GM21423 (cell line): ENCODE measurements at regions not wholly inside any gene's neighbourhood (a gene's known extent, or its start where the extent isn't known, plus 50 kb on each side); places are given as distances from the start of the nearest gene placed in this dataset.
"Not testable (repeated sequence)": the region's sequence is repeated elsewhere in the genome, so short reads cannot be mapped to it uniquely, and the experiment has no call there.

Source experiments
- ATAC-seq: cut with Tn5 transposase; IDR thresholded peaks from one replicate; pipeline ENCODE4 v1.9.1; 2021; ENCODE audit warnings: mild to moderate bottlenecking, moderate library complexity; ENCODE audit not compliant: unreplicated experiment

DNA sequence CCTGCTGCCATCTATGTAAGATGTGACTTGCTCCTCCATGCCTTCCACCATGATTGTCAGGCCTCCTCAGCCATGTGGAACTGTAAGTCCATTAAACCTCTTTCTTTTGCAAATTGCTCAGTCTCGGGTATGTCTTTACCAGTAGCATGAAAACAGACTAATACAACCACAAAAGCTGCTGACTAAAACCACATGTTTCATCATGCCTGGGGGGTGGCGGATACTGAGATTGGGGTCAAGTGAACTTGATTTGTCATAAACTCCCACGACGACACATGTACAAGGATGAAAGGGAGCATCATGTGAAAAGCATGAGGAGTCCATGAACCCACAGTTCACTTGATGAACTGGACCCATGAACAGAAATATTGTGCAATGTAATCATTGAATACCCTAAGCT, 134.9 kb upstream of the ANK3 start:
- ATAC-seq, result no peak

DNA sequence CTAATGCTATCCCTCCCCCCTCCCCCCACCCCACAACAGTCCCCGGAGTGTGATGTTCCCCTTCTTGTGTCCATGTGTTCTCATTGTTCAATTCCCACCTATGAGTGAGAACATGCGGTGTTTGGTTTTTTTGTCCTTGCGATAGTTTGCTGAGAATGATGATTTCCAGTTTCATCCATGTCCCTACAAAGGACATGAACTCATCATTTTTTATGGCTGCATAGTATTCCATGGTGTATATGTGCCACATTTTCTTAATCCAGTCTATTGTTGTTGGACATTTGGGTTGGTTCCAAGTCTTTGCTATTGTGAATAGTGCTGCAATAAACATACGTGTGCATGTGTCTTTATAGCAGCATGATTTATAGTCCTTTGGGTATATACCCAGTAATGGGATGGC, 133.7 kb upstream of the ANK3 start:
- ATAC-seq, result not testable (repeated sequence)

DNA sequence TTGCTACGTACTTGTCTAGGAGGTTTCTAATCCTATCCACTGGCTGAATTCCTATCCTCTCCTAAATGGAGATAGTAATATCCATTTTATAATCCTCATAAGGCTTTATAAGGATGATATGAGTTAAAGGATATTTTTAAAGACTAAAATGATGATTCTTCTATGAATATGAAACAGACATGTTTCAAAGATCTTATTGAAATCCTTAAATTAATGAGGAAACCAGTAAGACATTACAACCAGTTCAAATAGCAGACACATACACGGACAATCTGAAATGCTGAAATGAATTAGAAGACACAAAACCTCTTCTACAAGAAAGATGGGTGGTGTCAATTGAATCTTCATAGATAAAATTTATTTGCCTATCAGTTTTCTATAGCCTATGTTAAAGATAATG, 132.9 kb upstream of the ANK3 start:
- no peak for ATAC-seq

DNA sequence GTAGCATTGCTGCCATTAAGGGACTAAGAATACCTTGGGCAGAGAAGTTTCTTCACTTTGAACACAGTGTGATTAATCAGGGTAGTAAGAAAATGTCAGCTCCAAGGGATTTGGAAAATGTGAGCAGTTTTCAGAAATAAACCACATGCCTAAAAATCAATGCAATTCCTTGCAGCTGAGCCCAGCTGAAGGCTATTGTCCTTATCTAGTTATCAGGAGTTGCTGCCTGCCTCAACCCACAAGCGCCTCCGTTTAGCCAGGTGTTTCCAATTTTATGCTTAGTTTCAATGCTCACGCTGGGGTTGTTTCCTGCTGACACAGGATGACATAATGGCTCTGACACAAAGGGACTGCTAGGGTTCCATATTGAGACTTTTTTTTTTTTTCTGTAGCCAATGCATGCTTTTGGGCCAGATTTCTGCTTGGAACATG, 132.3 kb upstream of the ANK3 start:
- peak; percentile 77 for ATAC-seq

DNA sequence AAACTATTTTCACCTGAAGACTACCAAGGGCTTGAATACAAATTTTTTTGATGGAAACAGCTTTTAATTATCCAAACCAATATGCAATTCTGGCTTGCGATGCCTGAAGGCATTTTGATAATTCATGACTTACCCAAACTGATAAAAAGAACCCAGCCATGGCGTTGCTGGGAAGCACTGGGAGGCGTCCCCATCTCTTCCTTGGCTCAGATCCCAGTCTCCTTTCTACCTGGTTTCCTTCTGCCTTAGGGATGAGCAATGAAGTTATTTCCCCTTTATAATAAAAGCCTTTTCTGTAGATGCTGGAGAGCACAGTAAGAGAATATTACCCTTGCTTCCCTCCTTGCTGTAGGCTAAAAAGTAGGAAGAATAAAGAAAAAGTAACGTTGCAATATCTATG, 129.1 kb upstream of the ANK3 start:
- ATAC-seq, result no peak

DNA sequence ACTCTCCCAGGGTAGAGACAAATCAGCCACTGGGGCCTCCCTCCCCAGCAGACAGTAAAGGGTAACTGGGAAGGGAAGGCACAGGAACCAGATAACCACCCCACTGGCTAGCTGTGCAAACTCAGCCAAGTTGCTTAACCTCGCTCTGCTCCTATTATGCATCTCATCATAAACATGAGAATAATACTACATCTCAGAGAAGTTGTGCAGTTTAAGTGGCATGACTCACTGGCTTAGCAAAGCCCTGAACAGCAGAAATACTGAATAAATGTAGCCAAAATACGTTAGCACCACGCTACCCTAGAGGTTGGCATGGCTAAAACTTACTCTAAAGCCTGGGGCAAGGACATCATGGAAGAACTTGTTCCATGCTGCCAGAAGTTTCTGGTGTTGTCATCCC, 128.1 kb upstream of the ANK3 start:
- ATAC-seq, result no peak

DNA sequence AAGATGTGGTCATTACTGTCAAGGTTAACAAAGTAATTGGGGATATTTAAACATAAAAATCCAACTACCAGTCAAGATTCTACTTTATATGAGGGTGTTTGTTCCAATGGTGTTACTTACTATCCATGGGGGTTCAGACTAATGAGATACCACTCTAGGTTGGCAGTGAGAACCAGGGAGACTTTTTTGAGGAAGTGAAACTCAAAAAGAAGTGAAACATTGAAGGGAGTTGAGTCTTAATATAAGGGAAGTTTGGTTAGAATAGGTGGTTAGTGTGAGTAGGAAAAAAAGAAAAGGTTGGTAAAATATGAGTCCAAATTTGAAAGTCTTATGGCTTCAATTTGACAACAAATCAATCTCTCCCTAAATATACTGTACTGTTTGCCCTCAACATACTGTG, 123.6 kb upstream of the ANK3 start:
- ATAC-seq, result peak; percentile 88

DNA sequence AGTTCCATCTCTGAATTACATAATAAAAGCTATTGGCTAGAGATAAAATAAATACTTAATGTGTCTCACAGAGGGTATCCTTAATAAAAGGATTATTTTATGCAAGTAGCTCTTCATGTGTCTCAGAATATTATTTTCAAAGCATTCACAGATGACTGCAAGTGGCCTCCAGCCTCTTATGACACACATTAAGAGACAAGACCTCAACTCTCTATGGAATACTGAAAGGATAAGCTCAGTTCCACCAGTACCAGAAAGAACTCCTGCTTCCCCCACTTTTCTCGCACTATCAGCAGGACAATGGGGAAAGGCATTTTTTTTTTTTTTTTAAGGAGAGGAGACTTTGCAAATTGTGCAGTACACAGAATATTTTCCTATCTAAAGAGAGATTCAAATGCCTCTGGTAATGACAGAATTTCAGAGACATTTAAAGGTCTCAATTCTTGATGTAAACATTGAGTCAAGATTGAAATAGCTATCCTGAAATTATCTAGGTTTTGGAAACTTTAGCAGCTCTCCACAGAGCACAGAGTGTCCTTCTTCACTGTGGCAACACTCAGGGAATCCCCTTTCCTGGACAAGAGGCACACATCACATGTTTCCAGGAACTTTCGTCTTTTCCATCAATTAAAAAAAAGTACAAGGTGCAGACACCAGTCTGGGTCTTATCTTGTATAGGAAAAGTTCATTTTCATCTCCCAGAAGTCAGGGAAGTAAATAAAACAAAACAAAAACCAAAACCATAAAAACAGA, 122.0 kb upstream of the ANK3 start:
- no peak for ATAC-seq

DNA sequence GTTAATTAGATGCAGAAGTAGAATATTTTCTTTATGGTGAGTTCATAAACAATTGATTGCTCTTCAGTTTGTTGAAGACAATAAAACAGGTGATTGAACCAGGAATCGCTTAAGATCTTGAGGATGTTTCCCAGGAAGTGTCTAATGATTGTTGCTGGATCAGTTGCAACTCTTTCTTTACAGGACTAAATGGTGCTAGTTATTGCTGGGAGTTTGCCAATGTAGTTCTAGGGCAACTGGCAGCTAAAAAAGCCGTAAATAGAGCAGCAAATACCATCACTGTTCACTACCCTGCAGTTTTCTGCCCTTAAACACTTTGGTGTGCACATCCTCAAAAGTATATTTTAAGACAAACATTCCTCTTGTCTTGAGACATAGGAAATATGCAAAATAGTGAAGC, 119.2 kb upstream of the ANK3 start:
- no peak for ATAC-seq

DNA sequence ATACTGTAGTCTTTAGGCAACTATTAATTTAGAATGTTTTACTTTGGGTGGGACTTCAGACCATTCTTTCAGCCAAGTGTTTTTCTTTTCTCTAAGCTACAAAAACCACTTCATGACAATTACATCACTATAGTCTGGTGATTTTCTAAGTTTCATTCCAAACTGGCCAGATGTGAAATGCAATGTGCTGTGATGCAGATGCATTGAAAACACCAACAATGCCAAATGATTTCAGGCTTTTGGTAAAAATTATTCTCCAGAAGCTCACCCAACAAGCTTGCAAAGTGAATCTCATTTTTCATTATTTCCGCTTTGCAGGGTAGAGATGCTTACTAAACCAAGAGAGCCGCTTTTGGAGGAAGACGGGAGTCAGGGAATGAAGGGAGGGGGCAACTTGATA, 118.4 kb upstream of the ANK3 start:
- ATAC-seq, result no peak

DNA sequence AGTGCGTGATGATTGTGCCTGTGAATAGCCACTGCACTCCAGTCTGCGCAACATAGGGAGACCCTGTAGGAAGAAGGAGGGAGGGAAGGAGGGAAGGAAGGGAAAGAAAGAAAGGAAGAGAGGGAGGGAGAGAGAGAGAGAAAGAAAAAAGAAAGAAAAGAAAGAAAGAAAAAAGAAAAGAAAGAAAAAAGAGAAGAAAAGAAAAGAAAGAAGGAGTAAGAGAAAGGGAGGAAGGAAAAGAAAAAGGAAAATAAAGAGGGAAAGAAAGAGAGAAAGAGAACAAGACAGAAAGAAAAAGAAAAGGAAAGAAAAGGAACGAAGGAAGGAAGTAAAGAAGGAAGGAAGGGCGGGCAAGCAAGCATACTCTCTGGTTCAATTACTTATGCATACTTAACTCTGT, 112.9 kb upstream of the ANK3 start:
- no peak for ATAC-seq

DNA sequence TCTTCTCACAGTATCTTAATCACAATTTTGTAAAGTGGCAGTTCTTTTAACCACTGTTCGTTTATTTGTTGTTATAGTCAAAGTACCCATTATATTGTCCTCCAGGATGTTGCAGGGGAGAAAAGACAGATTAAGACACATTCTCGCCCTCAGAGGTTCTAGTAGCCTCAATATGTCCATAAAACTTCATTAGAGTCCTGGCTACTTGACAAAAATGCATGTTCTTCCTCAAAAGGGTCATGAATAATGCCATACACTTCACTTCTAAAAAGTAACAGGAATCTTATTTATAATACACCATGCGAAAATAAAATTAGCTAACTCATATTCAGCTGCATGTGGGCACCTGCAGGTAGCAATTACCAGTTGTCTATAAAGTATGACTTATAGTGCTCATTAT, 109.3 kb upstream of the ANK3 start:
- ATAC-seq, result no peak

DNA sequence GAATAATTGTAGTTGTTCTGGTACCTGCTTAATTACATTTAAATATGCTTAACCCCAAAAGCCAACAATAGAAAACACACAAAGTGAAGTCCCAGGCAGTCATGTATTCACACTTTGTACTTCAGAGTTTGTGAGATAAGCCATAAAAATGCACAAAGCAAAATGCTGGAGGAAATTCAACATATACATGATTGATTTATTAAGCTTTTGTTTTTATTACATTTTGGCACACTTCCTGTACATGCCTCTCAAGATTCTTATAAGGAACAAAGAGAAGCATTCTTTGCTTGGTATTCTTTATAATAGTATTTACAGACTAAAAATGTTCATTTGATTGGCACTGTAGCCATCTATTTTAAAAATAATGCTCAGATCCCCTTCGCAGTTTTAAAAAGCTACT, 107.7 kb upstream of the ANK3 start:
- no peak for ATAC-seq

DNA sequence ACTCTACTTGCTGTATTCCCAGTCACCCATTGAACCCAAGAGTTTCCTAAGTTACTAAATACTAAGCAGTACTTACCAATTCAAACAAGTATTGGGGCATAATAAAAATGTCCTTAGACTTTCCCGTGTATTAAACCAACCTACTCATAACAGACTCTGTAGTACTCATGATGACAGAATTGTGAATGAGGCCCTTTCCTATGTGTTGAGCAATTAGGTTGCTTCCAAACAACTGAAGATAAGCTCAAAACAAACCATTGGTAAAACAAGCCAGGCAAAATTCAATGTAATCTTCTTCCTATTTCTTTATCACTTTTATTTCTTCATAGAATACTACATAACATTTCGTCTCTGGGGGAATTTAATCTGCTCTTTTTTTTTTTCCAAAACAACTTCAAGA, 106.5 kb upstream of the ANK3 start:
- ATAC-seq, result no peak

DNA sequence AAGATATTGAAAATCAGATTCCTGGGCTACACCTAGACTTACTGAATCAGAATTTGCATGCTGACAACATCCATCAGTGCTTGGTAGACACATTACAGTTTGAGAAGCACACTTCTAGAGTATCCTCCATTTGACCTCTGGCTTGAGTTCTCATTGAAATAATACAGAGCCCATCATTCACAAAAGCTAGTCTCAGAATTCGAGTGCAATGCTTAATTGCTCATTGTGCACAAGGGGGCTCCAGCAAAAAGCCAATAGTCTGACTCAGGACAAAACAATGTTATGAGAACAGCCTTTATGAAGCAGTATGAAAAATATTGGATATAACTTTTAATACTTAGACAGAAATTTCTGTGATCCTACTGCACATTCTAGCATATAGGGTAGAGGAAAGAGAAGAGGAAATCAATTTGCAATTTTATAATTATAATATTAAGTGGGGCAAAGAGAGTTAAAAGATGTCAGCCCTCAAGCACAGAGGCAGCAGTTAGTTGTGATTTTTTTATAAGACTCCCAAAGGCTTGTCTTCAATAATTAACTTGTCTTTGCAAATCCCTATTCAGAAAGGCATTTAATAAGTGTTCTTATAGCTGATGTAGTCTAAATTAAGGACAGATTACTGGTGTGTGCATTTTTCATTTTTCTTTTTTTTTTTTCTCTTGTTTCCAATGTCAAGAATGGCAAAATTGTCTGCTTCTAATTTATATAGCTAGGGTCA, 105.8 kb upstream of the ANK3 start:
- no peak for ATAC-seq

DNA sequence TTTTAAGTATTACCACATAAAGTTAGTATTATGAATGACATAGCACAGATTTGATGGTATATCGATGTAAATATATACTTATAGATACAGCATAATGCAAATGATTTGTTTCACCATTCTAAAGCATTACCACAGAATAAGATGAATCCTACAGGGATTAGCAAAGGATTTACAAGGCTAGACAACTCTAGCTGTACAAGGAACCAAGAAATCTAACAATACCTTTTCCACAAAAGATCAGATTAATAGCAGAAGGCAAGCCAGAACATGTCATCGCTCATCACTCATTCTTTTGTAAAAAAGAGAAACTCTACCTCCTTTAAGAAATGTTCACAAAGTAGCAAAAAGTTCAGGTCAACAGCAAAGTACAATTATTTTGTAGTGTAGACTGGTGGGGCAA, 105.1 kb upstream of the ANK3 start:
- ATAC-seq, result no peak

DNA sequence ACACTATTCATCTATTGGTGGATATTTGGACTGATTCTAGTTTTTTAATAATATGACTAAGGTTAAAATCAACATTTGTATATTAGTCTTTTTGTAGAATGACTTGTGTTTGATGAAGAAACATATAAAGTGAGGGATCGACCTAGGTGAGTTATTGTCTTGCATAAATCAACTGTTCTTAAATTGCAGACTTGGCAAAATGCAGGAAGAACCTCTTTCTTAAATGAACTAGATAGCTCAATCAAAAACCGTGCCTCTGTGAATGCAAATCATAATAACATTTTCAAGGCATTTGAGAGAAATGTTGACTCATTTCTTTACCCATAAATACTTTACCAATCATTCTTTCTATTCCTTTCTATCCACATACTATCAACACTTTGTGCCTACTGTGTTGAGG, 101.5 kb upstream of the ANK3 start:
- no peak for ATAC-seq

DNA sequence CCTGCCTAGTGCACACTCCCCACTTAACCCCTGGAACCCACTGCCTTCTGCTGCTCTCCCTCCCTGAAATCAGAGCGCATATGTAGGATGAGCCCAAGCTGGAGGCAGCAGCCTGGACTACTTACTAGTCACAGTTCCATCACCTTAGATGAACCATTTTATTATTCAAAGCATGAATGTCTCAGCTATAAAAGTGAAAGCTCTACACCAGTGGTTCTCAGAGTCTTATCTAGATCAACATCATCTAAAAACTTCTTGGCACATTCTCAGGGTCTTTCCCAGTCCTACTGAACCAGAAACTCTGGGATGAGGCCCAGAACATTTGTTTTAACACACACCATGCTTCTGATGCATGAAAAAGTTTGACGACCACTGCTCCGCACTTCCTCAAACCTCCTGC, 100.3 kb upstream of the ANK3 start:
- ATAC-seq, result no peak

DNA sequence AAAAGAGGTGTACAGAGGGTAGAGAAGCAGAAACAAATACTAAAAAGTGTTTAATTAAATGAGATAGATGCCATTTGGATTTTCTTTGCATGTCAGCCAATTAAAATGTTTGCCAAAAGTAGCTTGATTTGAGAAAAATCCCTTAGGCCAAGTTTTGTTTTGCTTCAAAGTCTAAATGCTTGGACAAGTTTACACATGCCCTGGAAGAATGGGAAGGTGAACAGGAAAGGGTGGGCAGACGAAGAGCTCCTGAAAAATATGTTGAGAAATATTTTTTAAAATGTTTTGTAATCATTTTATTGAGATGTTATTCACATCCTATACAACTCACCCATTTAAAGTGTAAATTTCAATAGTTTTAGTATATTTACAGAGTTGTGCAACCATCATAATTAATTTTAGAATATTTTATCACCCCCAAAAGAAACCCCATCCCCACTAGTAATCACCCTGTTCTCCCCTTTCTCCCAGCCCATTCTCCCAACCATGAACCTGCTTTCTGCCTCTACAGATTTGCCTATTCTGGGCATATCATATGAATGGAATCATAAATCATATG, 98.5 kb upstream of the ANK3 start:
- ATAC-seq, result no peak

DNA sequence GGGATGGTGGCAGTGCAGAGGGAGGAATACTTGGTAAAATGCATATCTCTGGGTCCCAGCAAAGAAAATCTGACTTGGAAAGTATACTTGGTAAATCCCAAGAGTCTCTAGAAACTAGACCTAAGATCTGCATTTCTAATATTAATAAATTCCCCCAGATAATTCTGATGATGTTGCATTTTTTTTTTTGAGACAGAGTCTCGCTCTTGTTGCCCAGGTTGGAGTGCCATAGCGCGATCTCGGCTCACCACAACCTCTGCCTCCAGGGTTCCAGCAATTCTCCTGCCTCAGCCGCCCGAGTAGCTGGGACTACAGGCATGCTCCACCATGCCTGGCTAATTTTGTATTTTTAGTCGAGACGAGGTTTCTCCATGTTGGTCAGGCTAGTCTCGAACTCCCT, 97.9 kb upstream of the ANK3 start:
- no peak for ATAC-seq

DNA sequence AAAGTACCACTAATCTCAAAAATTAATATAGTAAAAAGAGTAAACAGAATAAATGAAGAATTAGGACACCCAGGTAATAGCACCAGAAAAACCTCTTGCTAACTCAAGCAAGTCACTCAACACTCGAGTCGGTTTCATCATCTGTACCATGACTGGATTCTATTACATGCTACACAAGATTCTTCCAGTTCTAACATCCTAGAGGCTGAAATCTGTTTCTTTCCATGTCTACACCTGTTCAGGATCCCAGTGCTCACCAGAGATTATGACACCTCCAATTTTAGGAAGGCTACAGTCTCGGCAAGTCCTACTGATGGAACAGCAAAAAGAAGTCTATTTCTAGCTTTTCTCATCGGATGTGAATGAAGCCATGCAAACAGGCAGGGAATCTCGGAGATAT, 95.3 kb upstream of the ANK3 start:
- ATAC-seq, result no peak

DNA sequence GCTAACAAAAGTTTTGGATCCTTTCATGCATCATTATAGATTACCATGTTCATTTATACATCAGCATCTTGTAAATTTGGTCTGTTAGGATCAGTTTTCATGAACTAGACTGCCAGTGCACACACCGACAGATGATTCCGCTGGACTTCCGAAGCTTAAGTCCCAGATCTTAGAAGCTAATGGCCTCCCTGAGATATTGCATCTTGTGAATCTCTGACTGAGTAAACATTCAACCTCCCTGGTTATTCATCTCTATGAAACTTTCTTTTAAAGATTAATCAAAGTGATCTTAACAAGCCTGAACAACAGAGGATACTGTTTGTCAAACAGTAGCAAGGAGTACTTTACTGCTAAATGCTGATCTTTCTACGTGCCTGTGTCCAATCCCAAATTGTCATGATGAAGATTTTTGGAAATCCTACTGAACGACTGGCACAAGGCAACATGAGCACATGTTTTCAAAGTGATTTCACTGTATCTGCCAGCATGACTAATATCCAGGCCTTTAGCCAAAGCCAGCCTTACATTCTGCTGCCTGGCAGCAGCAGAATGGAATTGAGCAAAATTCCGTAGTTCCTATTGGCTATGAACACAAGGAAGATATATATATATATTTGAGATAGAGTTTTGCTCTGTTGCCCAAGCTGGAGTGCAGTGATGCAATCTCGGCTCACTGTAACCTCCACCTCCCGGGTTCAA, 91.3 kb upstream of the ANK3 start:
- no peak for ATAC-seq
